DND-41 (cell line): ENCODE measurements at regions not wholly inside any gene's neighbourhood (a gene's known extent, or its start where the extent isn't known, plus 50 kb on each side); places are given as distances from the start of the nearest gene placed in this dataset.

ENCODE experiments used
- ATAC-seq: fragments of 200-7000 bp; cut with Tn5 transposase; 3 replicates; pipeline ENCODE4 v1.9.1; 2021; ENCODE audit warnings: low read depth; ENCODE audit not compliant: insufficient read depth
- DNase-seq: peaks from one replicate; pipeline ENCODE4 v3.0.0-alpha.2; 2020
- H2AFZ ChIP-seq: 2 replicates; pipeline ENCODE4 v1.6.0; 2012; ENCODE audit warnings: low read depth, low read length
- H3K27ac ChIP-seq: 2 replicates; pipeline ENCODE4 v1.5.1; 2012; ENCODE audit warnings: low read length, inconsistent platforms
- H3K27me3 ChIP-seq: fragments of 200-600 bp; sonication (generic); 2 replicates; pipeline ENCODE4 v1.6.0; 2012; ENCODE audit warnings: low read length, mild to moderate bottlenecking, inconsistent platforms; ENCODE audit not compliant: insufficient read depth, poor library complexity
- H3K36me3 ChIP-seq: 2 replicates; pipeline ENCODE4 v1.5.1; 2012; ENCODE audit warnings: low read length, inconsistent platforms; ENCODE audit not compliant: insufficient read depth
- H3K4me1 ChIP-seq: 2 replicates; pipeline ENCODE4 v1.5.1; 2012; ENCODE audit warnings: mild to moderate bottlenecking, low read length; ENCODE audit not compliant: insufficient read depth
- H3K4me2 ChIP-seq: 2 replicates; pipeline ENCODE4 v1.6.0; 2012; ENCODE audit warnings: mild to moderate bottlenecking, moderate library complexity, low read length, inconsistent platforms; ENCODE audit not compliant: insufficient read depth
- H3K4me3 ChIP-seq, 2 experiments: fragments of 200-600 bp in 1 of 2; shearing (Covaris generic) in 1 of 2; 2 replicates each; pipeline ENCODE4 v1.5.1; 2012 to 2016; ENCODE audit warnings: inconsistent platforms in 2 of 2, low read length in 2 of 2, mild to moderate bottlenecking in 2 of 2, low read depth in 1 of 2, moderate library complexity in 1 of 2
- H3K79me2 ChIP-seq: 2 replicates; pipeline ENCODE4 v1.6.0; 2012; ENCODE audit warnings: low read length, inconsistent platforms; ENCODE audit not compliant: insufficient read depth
- H3K9ac ChIP-seq: 2 replicates; pipeline ENCODE4 v1.6.0; 2012; ENCODE audit warnings: low read depth, mild to moderate bottlenecking, inconsistent platforms, low read length, moderate library complexity
- H3K9me3 ChIP-seq: 2 replicates; pipeline ENCODE4 v1.5.1; 2012; ENCODE audit warnings: low read length, moderate library complexity, mild to moderate bottlenecking, inconsistent platforms; ENCODE audit not compliant: insufficient read depth, severe bottlenecking
- H4K20me1 ChIP-seq: 2 replicates; pipeline ENCODE4 v1.6.0; 2012; ENCODE audit warnings: low read length; ENCODE audit not compliant: insufficient read depth
- CTCF ChIP-seq: IDR thresholded peaks from 2 replicates; pipeline ENCODE4 v1.5.1; 2012; ENCODE audit warnings: borderline replicate concordance, low read length, moderate library complexity, mild to moderate bottlenecking; ENCODE audit not compliant: poor library complexity, severe bottlenecking; ENCODE audit errors: extremely low read depth
- EZH2 ChIP-seq: IDR thresholded peaks from 3 replicates; pipeline ENCODE4 v1.6.1; 2012; ENCODE audit warnings: borderline replicate concordance, low read depth, mild to moderate bottlenecking, moderate library complexity, low read length, inconsistent platforms; ENCODE audit not compliant: severe bottlenecking

DNA sequence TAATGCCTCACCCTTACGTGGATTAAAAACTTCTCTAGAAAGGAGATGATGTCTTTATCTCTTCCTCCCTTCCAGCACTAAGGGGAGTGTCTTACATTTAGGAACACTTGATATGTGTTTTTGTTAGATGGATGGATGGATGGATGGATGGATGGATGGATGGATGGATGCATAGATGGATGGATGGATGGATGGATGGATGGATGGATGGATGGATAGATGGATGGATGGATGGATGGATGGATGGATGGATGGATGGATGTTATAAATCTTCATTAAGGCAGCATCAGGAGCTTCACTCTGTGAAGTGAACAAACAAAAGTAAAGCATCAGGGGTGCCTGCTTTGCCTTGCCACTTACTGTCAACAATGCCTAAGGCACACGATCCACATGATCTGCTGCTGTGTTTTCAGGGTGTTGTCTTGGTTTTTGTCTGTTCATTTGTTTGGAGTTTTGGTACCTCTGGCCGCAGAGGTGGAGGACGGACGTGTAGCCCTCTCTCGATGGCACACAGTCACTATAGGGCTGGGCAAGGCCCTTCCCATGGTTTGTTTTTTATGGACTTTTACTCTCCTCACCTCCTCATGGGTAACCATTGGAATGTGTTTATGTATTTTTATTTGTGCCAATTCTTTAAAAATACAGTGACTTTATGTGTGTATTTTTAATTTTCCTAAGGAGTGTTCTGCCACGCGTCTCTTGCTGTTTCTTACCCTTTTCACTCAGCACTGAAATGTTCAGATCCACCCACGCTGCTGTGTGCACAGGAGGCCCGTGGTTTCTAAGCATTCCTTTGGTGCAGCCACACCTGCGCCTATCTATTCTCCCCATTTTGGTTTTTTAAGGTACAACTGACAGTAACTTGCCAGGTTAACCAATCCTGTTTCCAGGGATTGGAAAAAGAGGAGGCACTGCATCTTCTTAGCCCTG lies 91.8 kb upstream of the ENPP6 start:
- Histone ChIP-seq H3K27ac (no peak overlapping the region), H3K9me3 (no peaks in the 10 kb centered on the region), H3K4me1 (no peaks in the 10 kb centered on the region), H3K4me3 (no peak overlapping the region), H2AFZ (no peak overlapping the region), H3K9ac (no peak overlapping the region), H3K36me3 (no peaks in the 10 kb centered on the region), H3K79me2 (no peaks in the 10 kb centered on the region), H3K27me3 (peaks cover 6% of the 10 kb centered on the region), H3K4me2 (no peak overlapping the region), H4K20me1 (no peaks in the 10 kb centered on the region)
- ATAC-seq (no peak), DNase-seq (no peak)
- TF ChIP-seq EZH2 (no peak), CTCF (no peak)

DNA sequence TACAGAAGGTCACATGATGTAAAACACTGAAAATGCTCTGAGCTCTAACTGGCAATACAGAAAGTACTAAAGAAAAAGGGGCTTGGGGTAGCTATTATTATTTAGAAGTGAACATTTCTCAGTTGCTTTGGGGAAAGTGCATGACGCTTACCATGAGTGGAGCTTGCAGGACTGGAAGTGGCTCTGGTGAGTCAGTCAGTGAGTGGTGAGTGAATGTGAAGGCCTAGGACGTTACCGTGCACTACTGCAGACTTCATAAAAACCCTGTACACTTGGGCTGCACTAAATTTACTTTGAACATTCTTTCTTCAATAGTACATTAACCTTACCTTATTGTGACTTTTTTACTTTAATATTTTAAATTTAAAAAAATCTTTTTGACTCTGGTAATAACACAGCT lies 89.3 kb upstream of the ENPP6 start:
- Histone ChIP-seq H3K27ac (no peak overlapping the region), H2AFZ (no peak overlapping the region), H3K36me3 (no peaks in the 10 kb centered on the region), H3K4me2 (no peak overlapping the region), H3K79me2 (no peaks in the 10 kb centered on the region), H3K27me3 (peaks cover 2% of the 10 kb centered on the region), H3K4me3 (no peak overlapping the region), H4K20me1 (no peaks in the 10 kb centered on the region), H3K9me3 (no peaks in the 10 kb centered on the region), H3K9ac (no peak overlapping the region), H3K4me1 (no peaks in the 10 kb centered on the region)
- DNase-seq, result no peak
- no peak for ATAC-seq
- no peak for TF ChIP-seq EZH2
- TF ChIP-seq CTCF, result no peak

DNA sequence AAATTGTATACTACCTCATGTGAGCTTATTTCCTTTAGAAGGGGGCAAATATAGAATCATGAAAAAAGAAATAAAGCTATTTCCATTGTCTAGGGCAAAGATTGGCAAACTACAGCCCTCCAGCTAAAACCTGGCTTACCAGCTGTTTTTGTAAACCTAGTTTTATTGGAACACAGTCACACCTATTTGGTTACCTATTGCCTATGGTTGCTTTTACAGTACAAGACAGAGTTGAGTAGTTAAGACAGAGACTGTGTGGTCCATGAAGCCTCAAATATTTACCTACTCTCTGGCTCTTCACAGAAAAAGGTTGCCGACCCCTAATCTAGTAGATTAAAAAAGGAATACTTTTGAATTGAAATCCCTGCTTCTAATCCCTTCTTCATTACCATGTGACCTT lies 88.8 kb upstream of the ENPP6 start:
- Histone ChIP-seq H3K36me3 (no peaks in the 10 kb centered on the region), H3K27ac (no peak overlapping the region), H3K27me3 (peaks cover 2% of the 10 kb centered on the region), H3K9ac (no peak overlapping the region), H3K9me3 (no peaks in the 10 kb centered on the region), H3K4me2 (no peak overlapping the region), H3K4me3 (no peak overlapping the region), H4K20me1 (no peaks in the 10 kb centered on the region), H3K4me1 (no peaks in the 10 kb centered on the region), H3K79me2 (no peaks in the 10 kb centered on the region), H2AFZ (no peak overlapping the region)
- no peak for DNase-seq
- TF ChIP-seq CTCF (no peak), EZH2 (no peak)
- ATAC-seq, result no peak
